ENCODE measurements at regions not wholly inside any gene's neighbourhood (a gene's known extent, or its start where the extent isn't known, plus 50 kb on each side); places are given as distances from the start of the nearest gene placed in this dataset.

DNA sequence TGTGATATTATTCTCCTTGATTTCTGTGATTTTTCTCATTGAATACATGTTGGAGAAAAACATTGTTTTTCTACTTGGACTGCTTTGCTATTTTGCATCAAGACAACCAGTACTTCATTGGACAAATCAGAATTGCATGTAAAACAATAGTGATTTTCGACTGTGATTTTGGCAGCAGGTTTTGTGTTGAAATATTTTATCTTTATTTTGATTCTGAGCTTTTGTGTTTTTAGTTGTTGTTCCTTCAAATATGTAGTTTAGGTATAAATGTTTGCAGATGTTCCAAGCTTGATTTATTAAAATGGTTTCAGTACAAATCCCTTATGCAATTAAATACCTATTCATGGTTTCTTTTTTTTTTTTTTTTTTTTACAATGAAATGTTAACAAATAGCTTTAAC, 754.1 kb downstream of the DOK5 start:
- no peak overlapping the region for H3K27ac Mint-ChIP-seq
- Histone ChIP-seq H3K4ac (ENCODE audit: low read depth, low read length) (no peak overlapping the region), H3K27ac (ENCODE audit: insufficient read length, low read depth, low read length) (no peak overlapping the region), H3K14ac (ENCODE audit: insufficient read depth, low read length) (no peak overlapping the region), H3K18ac (ENCODE audit: insufficient read length, low read depth, low read length) (no peak overlapping the region), H3K9me3 (ENCODE audit: control insufficient read depth, low read depth, low read length) (no peaks in the 10 kb centered on the region), H4K5ac (ENCODE audit: insufficient read length, low read depth, low read length) (no peak overlapping the region), H3K27me3 (ENCODE audit: insufficient read depth, low read length) (no peaks in the 10 kb centered on the region), H4K20me1 (ENCODE audit: control insufficient read depth, insufficient read depth, insufficient read length) (no peaks in the 10 kb centered on the region), H3K79me2 (ENCODE audit: insufficient read depth, low read length) (no peaks in the 10 kb centered on the region), H4K8ac (replicated peaks; ENCODE audit: insufficient read length, low read depth, low read length) (no peak overlapping the region), H3K4me2 (ENCODE audit: insufficient read depth, insufficient read length, low read length) (no peak overlapping the region), H4K91ac (ENCODE audit: insufficient read length, low read depth, low read length) (no peak overlapping the region), H2AFZ (ENCODE audit: low read length) (no peak overlapping the region), H3K4me1 (ENCODE audit: insufficient read depth, low read length) (no peaks in the 10 kb centered on the region), H2BK15ac (ENCODE audit: low read depth, low read length) (no peak overlapping the region), H2BK120ac (ENCODE audit: low read depth, low read length, poor library complexity, severe bottlenecking) (no peak overlapping the region), H3K23me2 (ENCODE audit: insufficient read length, low read depth, low read length, poor library complexity, severe bottlenecking) (no peaks in the 10 kb centered on the region), H3K9ac (ENCODE audit: extremely low read depth, insufficient read length, low read length) (no peak overlapping the region), H3T11ph (ENCODE audit: low read length) (no peak overlapping the region), H3K23ac (ENCODE audit: insufficient read length, low read depth, low read length) (no peak overlapping the region), H2BK5ac (ENCODE audit: insufficient read length, low read length) (no peak overlapping the region), H3K56ac (ENCODE audit: insufficient read length, low read depth, low read length) (no peak overlapping the region), H2BK12ac (ENCODE audit: insufficient read length, low read depth, low read length) (no peak overlapping the region), H2AK5ac (ENCODE audit: insufficient read length, low read length) (no peak overlapping the region), H3K79me1 (ENCODE audit: insufficient read depth, low read depth, low read length, poor library complexity, severe bottlenecking) (no peaks in the 10 kb centered on the region), H2BK20ac (ENCODE audit: low read depth, low read length, poor library complexity, severe bottlenecking) (no peak overlapping the region)
- peaks cover 8 to 14% (median 10%) of the 10 kb centered on the region in 3 experiments for H3K36me3 Mint-ChIP-seq (ENCODE audit: insufficient read depth in 1 of 3, low read depth in 3 of 3)
- H3K9me3 Mint-ChIP-seq = peaks cover 20 to 25% of the 10 kb centered on the region in 2 experiments
- H3K4me1 Mint-ChIP-seq = no peaks in the 10 kb centered on the region
- no peak overlapping the region for H3K4me3 Mint-ChIP-seq
- no peak for DNase-seq
- TF ChIP-seq, protein P1, sequence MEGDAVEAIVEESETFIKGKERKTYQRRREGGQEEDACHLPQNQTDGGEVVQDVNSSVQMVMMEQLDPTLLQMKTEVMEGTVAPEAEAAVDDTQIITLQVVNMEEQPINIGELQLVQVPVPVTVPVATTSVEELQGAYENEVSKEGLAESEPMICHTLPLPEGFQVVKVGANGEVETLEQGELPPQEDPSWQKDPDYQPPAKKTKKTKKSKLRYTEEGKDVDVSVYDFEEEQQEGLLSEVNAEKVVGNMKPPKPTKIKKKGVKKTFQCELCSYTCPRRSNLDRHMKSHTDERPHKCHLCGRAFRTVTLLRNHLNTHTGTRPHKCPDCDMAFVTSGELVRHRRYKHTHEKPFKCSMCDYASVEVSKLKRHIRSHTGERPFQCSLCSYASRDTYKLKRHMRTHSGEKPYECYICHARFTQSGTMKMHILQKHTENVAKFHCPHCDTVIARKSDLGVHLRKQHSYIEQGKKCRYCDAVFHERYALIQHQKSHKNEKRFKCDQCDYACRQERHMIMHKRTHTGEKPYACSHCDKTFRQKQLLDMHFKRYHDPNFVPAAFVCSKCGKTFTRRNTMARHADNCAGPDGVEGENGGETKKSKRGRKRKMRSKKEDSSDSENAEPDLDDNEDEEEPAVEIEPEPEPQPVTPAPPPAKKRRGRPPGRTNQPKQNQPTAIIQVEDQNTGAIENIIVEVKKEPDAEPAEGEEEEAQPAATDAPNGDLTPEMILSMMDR (conservative IDR thresholded peaks at IDR 0.05) = no peak
- no CpG with 5 or more reads among the region's 1 CpG for WGBS (ENCODE audit: extremely low coverage, insufficient read length, low lambda C conversion rate)
- H3K27me3 Mint-ChIP-seq (ENCODE audit: low read depth) = no peaks in the 10 kb centered on the region

All from H9 (cell line).